ENCODE measurements at regions not wholly inside any gene's neighbourhood (a gene's known extent, or its start where the extent isn't known, plus 50 kb on each side); places are given as distances from the start of the nearest gene placed in this dataset.
"Not testable (repeated sequence)": the region's sequence is repeated elsewhere in the genome, so short reads cannot be mapped to it uniquely, and the experiment has no call there.

DNA sequence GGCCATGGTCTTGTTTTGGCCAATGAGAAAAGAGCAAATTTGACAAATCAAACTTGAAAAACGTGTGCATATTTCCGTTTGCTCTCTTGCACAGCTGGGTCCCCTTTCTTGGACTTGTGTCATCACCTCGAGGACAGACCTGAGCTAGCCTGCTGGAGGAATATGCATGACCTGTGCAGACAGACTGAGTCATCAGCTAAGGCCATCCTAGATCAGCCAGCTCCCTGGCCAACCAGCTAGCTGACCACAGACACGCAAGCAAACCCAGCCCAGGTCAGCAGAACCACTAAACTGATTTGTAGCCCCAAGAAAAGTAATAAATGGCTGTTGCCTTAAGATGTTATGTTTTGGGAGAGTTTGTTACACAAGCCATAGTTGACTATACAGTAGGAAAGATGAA is 61.3 kb upstream of the PAX3 start:
- no peak overlapping the region for H3K27ac ChIP-seq
- TF ChIP-seq, protein P1, sequence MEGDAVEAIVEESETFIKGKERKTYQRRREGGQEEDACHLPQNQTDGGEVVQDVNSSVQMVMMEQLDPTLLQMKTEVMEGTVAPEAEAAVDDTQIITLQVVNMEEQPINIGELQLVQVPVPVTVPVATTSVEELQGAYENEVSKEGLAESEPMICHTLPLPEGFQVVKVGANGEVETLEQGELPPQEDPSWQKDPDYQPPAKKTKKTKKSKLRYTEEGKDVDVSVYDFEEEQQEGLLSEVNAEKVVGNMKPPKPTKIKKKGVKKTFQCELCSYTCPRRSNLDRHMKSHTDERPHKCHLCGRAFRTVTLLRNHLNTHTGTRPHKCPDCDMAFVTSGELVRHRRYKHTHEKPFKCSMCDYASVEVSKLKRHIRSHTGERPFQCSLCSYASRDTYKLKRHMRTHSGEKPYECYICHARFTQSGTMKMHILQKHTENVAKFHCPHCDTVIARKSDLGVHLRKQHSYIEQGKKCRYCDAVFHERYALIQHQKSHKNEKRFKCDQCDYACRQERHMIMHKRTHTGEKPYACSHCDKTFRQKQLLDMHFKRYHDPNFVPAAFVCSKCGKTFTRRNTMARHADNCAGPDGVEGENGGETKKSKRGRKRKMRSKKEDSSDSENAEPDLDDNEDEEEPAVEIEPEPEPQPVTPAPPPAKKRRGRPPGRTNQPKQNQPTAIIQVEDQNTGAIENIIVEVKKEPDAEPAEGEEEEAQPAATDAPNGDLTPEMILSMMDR (IDR thresholded peaks at IDR 0.05; ENCODE audit: low read depth, low read length) = no peak
- H3K9me3 ChIP-seq (ENCODE audit: low read depth) = no peaks in the 10 kb centered on the region
- no peaks in the 10 kb centered on the region for H3K36me3 ChIP-seq
- no peak overlapping the region for H3K4me3 ChIP-seq
- H3K4me1 ChIP-seq (ENCODE audit: low read depth) = peaks cover 4% of the 10 kb centered on the region
- H3K27me3 ChIP-seq = no peaks in the 10 kb centered on the region
- no peak for DNase-seq (ENCODE audit: low read depth in 1 of 2, low spot score in 1 of 2)

DNA sequence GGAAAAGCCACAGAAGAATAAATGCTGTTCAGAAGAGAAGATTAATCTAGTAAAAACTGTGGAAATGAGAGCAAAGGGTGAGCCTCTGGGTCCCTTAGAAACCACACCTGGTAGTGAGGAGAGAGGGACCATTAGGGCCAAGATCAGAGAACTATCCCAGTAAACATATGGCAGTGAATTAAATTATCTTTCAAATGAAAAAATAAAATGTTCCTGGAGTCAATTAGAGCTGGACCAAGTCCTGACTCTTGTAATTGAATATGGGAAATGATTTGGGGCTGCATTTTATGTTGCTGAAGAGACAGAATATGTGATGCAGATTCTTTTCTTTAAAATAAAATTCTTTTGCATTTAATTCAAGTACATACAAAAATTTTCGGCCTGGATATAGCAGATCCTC is 62.2 kb upstream of the PAX3 start:
- no peaks in the 10 kb centered on the region for H3K36me3 ChIP-seq
- no peak for DNase-seq (ENCODE audit: low read depth in 1 of 2, low spot score in 1 of 2)
- no peaks in the 10 kb centered on the region for H3K27me3 ChIP-seq
- H3K4me1 ChIP-seq (ENCODE audit: low read depth) = peaks cover 4% of the 10 kb centered on the region
- H3K27ac ChIP-seq = no peak overlapping the region
- TF ChIP-seq, protein P1 (IDR thresholded peaks at IDR 0.05; ENCODE audit: low read depth, low read length) = no peak
- H3K4me3 ChIP-seq = no peak overlapping the region
- H3K9me3 ChIP-seq (ENCODE audit: low read depth) = no peaks in the 10 kb centered on the region

DNA sequence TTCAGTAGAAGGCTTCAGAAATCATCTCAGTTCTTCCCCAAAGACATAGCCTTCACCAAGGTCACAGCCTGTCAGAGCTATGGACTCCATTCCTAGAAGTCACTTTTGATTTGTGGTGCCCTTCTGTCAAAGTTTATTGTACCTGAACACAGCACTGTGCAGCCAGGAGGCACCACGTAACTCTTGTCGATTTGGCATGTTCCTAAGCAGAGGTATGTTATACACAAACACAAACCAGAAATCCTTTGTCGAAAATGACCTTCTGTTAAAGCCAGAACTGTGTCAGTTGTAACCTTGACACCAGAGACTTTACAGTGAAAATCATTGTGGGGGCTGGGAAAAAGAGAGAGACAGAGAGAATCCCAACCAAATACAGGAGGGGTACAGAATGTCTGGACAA is 62.6 kb upstream of the SGPP2 start:
- DNase-seq (ENCODE audit: low read depth in 1 of 2, low spot score in 1 of 2) = no peak
- TF ChIP-seq, protein P1 (IDR thresholded peaks at IDR 0.05; ENCODE audit: low read depth, low read length) = no peak
- peaks cover 4% of the 10 kb centered on the region for H3K4me1 ChIP-seq (ENCODE audit: low read depth)
- H3K36me3 ChIP-seq = no peaks in the 10 kb centered on the region
- H3K27me3 ChIP-seq = no peaks in the 10 kb centered on the region
- no peaks in the 10 kb centered on the region for H3K9me3 ChIP-seq (ENCODE audit: low read depth)
- H3K27ac ChIP-seq = no peak overlapping the region
- H3K4me3 ChIP-seq = no peak overlapping the region

DNA sequence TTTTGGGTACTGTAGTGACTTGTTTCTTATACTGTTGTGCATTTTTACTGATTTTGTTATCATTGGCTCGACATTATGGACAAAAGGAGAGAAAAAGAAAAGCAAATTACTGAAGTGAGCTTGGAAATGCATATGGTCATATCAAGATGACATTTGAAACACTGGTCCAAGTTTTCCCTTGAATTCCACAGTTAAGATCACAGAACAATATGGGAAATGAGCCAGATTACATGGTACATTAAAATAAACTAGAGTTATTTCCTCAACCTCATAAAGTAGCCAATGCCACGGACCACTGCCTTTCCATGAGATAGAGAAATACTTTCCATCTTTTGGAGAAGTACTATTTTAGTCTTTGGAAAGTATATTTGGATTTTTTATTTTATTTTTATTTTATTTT is 62.0 kb upstream of the SGPP2 start:
- Histone ChIP-seq H3K9me3 (ENCODE audit: low read depth) (no peaks in the 10 kb centered on the region), H3K27me3 (no peaks in the 10 kb centered on the region), H3K27ac (no peak overlapping the region), H3K36me3 (no peaks in the 10 kb centered on the region), H3K4me3 (no peak overlapping the region), H3K4me1 (ENCODE audit: low read depth) (peaks cover 4% of the 10 kb centered on the region)
- TF ChIP-seq, protein P1 (IDR thresholded peaks at IDR 0.05; ENCODE audit: low read depth, low read length) = no peak
- peak in 1 of 2 donors; percentile 21 for DNase-seq (ENCODE audit: low read depth in 1 of 2, low spot score in 1 of 2)

DNA sequence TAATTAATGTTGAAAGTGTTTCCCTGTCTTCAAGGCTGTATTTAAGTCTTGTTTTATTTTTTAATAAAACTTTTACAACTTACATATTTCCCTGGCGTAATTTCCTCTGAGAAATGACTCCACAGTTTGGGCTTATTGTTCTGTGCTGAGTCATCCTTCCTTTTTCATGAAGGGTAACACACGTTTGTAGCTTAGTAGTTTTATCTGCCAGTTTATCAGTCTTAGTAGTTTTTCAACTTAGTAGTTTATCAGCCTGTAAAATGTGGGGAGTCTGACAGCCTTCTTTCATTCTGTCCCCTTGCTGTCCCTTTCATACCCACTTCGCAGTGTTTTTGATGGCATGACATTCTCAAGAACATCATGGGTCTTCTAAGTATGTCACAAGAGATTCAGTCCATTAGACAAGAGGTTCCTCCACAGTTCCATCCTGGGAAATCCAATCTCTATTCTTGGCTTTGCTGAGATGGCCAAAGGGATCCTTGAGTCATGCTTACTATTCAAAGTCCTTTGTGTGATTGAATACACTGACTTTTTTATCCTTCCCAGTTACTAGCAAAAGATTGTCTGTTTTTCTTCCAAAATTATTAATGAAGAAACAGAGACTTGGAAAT is 60.0 kb upstream of the SGPP2 start:
- H3K27ac ChIP-seq = peak overlapping the region; percentile 54
- DNase-seq (ENCODE audit: low read depth in 1 of 2, low spot score in 1 of 2) = peak in 1 of 2 donors; percentile 63
- TF ChIP-seq, protein P1 (IDR thresholded peaks at IDR 0.05; ENCODE audit: low read depth, low read length) = no peak
- H3K36me3 ChIP-seq = no peaks in the 10 kb centered on the region
- no peaks in the 10 kb centered on the region for H3K27me3 ChIP-seq
- no peak overlapping the region for H3K4me3 ChIP-seq
- H3K4me1 ChIP-seq (ENCODE audit: low read depth) = peaks cover 4% of the 10 kb centered on the region
- H3K9me3 ChIP-seq (ENCODE audit: low read depth) = no peaks in the 10 kb centered on the region

DNA sequence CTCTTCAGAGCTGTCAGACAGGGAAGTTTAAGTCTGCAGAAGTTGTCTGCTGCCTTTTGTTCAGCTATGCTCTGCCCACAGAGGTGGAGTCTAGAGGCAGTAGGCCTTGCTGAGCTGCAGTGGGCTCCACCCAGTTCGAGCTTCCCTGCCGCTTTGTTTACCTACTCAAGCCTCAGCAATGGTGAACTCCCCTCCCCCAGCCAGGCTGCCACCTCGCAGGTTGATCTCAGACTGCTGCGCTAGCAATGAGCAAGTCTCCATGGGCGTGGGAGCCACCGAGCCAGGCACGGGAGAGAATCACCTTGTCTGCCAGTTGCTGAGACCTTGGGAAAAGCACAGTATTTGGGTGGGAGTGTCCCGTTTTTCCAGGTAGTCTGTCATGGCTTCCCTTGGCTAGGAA is 56.1 kb upstream of the SGPP2 start:
- H3K9me3 ChIP-seq (ENCODE audit: low read depth); H3K4me1 ChIP-seq (ENCODE audit: low read depth); H3K36me3 ChIP-seq; H3K27me3 ChIP-seq; H3K4me3 ChIP-seq; DNase-seq (ENCODE audit: low read depth in 1 of 2, low spot score in 1 of 2): not testable (repeated sequence)
- peak overlapping the region; percentile 49 for H3K27ac ChIP-seq

Data from cardiac muscle cell (in vitro differentiated cells and primary cell).